Stomach (tissue), 8 donors: ENCODE measurements at regions not wholly inside any gene's neighbourhood (a gene's known extent, or its start where the extent isn't known, plus 50 kb on each side); places are given as distances from the start of the nearest gene placed in this dataset.

Source experiments
- DNase-seq, 2 donors: peaks; one replicate each; pipeline versions ENCODE4 v3.0.0 to v3.0.0-alpha.2; 2013 to 2019
- H3K27ac ChIP-seq, 5 donors: fragments of 200-600 bp in 4 of 5; sonication (generic) in 4 of 5; one replicate each; pipeline ENCODE4 v1.5.1; 2013 to 2019; ENCODE audit warnings: mild to moderate bottlenecking in 1 of 5, moderate library complexity in 1 of 5
- H3K27me3 ChIP-seq, 3 donors: fragments of 200-600 bp; sonication (generic); one replicate each; pipeline ENCODE4 v1.5.1; 2017 to 2019; ENCODE audit warnings: mixed run types in 1 of 3
- H3K36me3 ChIP-seq, 4 donors: fragments of 200-600 bp; sonication (generic); 1 replicate in 3 of 4; 2 replicates in 1 of 4; pipeline ENCODE4 v1.5.1; 2016 to 2019
- H3K4me1 ChIP-seq, 4 donors: fragments of 200-600 bp; sonication (generic); one replicate each; pipeline ENCODE4 v1.5.1; 2016 to 2019
- H3K4me3 ChIP-seq, 4 donors: fragments of 200-600 bp; sonication (generic) in 3 of 4; one replicate each; pipeline ENCODE4 v1.5.1; 2016 to 2019; ENCODE audit warnings: mild to moderate bottlenecking in 1 of 4
- H3K9me3 ChIP-seq, 4 donors: fragments of 200-600 bp; sonication (generic); one replicate each; pipeline ENCODE4 v1.5.1; 2016 to 2019
- EP300 ChIP-seq: sonication (generic); formaldehyde crosslinking; IDR thresholded peaks from one replicate; pipeline ENCODE4 v1.6.1; 2017; ENCODE audit warnings: antibody characterized with exemption
- POLR2A ChIP-seq, 4 donors: fragments of 450-650 bp; IDR thresholded peaks; one replicate each; pipeline ENCODE4 v1.6.1; 2016; ENCODE audit warnings: antibody characterized with exemption in 4 of 4, control low read depth in 2 of 4, mild to moderate bottlenecking in 1 of 4, moderate library complexity in 1 of 4
- POLR2AphosphoS5 ChIP-seq, 3 donors: sonication (generic); formaldehyde crosslinking; IDR thresholded peaks; one replicate each; pipeline ENCODE4 v1.6.1; 2016; ENCODE audit warnings: antibody characterized with exemption in 3 of 3
- WGBS, 5 donors: extraction: QIAGEN DNeasy Blood & Tissue Kit in 3 of 5; methylation state at CpG; one replicate each; pipeline versions ENCODE4 v1.1.5 to v1.1.7; 2013 to 2018; 5-methylcytosine and 5-hydroxymethylcytosine counted together
- intact Hi-C: fragments of 100-400 bp; cut with DNase I; formaldehyde crosslinking; loops from one replicate; pipeline ENCODE4 v1.15.1; 2023; ENCODE audit warnings: low total_unique reads
- TF ChIP-seq, protein P1 (sequence below), 7 experiments: fragments of 450-650 bp in 4 of 7; fragments of 200-600 bp in 3 of 7; sonication (generic) in 3 of 7; IDR thresholded peaks; one replicate each; pipeline ENCODE4 v1.5.1; 2016 to 2019; ENCODE audit warnings: antibody characterized with exemption in 7 of 7, control low read depth in 2 of 7, mild to moderate bottlenecking in 1 of 7
- donor health status: healthy with polysubstance abuse.
- donor health status: Bipolar disorder and iron deficiency.
- donor health status: healthy.

DNA sequence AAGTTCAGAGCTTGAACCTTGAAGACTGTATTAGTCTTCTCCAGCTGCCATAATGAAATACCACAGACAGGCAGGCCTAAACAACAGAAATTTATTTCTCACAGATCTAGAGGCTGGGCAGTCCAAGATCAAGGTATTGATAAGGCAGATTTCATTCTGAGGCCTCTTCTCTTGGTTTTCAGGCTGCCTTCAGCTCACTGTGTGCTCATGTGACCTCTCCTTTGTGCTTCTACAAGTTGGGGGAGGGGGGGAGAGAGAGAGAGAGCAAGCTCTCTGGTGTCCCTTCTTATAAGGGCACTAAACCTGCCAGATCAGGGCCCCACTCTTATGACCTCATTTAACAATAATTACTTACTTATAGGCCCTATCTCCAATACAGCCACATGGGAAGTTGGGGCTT, 102.6 kb upstream of the RSPO3 start:
- no peak overlapping the region for H3K27ac ChIP-seq
- H3K4me1 ChIP-seq, result no peaks in the 10 kb centered on the region
- intact Hi-C loops, result no loop called here
- TF ChIP-seq, protein P1, sequence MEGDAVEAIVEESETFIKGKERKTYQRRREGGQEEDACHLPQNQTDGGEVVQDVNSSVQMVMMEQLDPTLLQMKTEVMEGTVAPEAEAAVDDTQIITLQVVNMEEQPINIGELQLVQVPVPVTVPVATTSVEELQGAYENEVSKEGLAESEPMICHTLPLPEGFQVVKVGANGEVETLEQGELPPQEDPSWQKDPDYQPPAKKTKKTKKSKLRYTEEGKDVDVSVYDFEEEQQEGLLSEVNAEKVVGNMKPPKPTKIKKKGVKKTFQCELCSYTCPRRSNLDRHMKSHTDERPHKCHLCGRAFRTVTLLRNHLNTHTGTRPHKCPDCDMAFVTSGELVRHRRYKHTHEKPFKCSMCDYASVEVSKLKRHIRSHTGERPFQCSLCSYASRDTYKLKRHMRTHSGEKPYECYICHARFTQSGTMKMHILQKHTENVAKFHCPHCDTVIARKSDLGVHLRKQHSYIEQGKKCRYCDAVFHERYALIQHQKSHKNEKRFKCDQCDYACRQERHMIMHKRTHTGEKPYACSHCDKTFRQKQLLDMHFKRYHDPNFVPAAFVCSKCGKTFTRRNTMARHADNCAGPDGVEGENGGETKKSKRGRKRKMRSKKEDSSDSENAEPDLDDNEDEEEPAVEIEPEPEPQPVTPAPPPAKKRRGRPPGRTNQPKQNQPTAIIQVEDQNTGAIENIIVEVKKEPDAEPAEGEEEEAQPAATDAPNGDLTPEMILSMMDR (IDR thresholded peaks at IDR 0.05), result no peak
- TF ChIP-seq POLR2AphosphoS5 (IDR thresholded peaks at IDR 0.05), result no peak
- no peak for TF ChIP-seq EP300
- no peak for TF ChIP-seq POLR2A (IDR thresholded peaks at IDR 0.05)
- H3K36me3 ChIP-seq, result no peaks in the 10 kb centered on the region
- no peak overlapping the region for H3K4me3 ChIP-seq
- H3K9me3 ChIP-seq, result no peaks in the 10 kb centered on the region
- no peak for DNase-seq
- no peaks in the 10 kb centered on the region for H3K27me3 ChIP-seq

DNA sequence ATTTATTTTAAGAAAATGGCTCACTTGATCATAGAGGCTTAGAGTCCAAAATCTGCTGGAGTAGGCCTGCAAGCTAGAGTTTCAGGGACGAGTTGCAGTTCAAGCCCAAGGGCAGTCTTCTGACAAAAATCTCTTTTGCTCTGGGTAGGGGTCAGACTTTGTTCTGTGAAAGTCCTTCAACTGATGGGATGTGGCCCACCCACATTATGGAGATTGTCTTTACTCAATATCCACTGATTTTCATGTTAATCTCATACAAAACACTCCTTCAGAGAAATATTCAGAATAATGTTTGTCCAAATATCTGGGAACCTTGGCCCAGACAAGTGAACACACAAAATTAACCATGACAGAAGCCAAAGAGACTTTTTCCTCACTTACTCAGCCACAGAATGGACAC, 98.6 kb upstream of the RSPO3 start:
- Histone ChIP-seq H3K4me3 (no peak overlapping the region), H3K4me1 (peaks cover 6 to 23% (median 17%) of the 10 kb centered on the region in 4 donors), H3K27ac (no peak overlapping the region), H3K27me3 (no peaks in the 10 kb centered on the region), H3K9me3 (no peaks in the 10 kb centered on the region), H3K36me3 (no peaks in the 10 kb centered on the region)
- 75 to 89% (median 76%) methylated on average over 1 of the region's 1 CpG for WGBS, 5 donors
- DNase-seq, result no peak
- no peak for TF ChIP-seq POLR2AphosphoS5 (IDR thresholded peaks at IDR 0.05)
- TF ChIP-seq EP300, result no peak
- TF ChIP-seq POLR2A (IDR thresholded peaks at IDR 0.05), result no peak
- TF ChIP-seq, protein P1 (IDR thresholded peaks at IDR 0.05), result no peak
- intact Hi-C loops, result no loop called here

DNA sequence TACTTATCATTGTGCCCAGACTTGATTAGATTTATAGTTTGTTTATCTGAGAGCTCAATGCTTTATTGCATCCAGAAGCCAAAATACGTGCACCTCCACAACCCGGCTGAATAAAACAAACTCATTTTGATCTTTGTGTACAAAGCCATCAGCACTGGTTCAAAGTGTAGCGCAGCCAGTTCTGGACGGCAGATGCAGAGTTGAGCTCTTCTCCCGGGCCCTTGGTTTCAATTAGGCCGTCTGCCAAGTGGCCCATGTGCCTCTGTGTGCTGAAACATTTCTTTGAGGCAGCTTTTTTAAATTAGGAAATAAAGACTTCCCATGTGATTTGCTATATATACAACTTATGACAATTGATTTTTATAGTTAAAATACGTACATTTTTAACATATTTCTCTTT, 96.2 kb upstream of the RSPO3 start:
- Histone ChIP-seq H3K27ac (no peak overlapping the region), H3K36me3 (no peaks in the 10 kb centered on the region), H3K4me1 (peaks cover 6 to 30% (median 18%) of the 10 kb centered on the region in 4 donors), H3K9me3 (no peaks in the 10 kb centered on the region), H3K4me3 (no peak overlapping the region), H3K27me3 (no peaks in the 10 kb centered on the region)
- 15 to 31% (median 18%) methylated on average over 7 of the region's 7 CpGs for WGBS, 5 donors
- TF ChIP-seq EP300 (no peak), POLR2AphosphoS5 (IDR thresholded peaks at IDR 0.05) (no peak), POLR2A (IDR thresholded peaks at IDR 0.05) (no peak)
- TF ChIP-seq, protein P1 (IDR thresholded peaks at IDR 0.05), result no peak
- intact Hi-C loops, result no loop called here
- peak; percentile 72 to 76 for DNase-seq

DNA sequence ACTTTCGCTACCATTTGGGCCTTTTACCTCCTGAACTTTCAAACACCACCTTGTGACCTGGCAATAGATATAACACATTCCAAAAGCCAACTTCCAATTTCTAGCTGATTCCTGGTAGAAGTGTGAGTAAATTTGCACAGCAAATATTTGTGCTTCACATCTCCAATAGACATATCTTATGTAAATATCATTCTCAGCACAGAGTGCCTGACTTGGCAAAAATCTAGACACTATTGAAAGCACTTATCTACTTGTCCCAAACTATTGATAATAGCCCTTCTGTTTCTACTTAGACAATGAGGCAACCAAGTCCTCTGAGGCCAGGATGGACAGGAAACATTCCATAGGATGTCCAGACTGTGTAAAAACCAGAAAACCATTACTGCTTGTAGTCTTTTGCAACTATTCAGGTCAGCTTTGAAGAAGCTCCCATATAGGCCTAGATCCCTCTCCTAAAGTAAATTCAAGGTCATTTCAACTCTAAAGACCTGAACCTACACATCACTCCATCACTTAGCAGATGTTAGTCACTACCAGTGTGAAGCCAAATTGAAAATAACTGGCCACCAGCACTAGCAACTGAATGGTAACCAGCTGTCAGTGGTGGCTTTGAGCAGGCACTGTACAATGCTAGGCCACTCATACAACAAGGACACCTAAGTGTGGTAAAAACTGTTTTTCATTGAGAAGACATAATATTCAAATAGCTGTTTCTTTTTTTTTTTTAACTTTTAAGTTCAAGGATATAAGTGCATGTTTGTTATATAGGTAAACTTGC, 95.3 kb upstream of the RSPO3 start:
- 37 to 46% (median 42%) methylated on average over 1 of the region's 1 CpG for WGBS, 5 donors
- no peaks in the 10 kb centered on the region for H3K9me3 ChIP-seq
- DNase-seq, result no peak
- peaks cover 6 to 30% (median 18%) of the 10 kb centered on the region in 4 donors for H3K4me1 ChIP-seq
- TF ChIP-seq POLR2AphosphoS5 (IDR thresholded peaks at IDR 0.05), result peak in 1 of 3 donors; percentile 51
- TF ChIP-seq EP300, result no peak
- H3K27ac ChIP-seq, result no peak overlapping the region
- no peaks in the 10 kb centered on the region for H3K27me3 ChIP-seq
- intact Hi-C loops, result no loop called here
- H3K4me3 ChIP-seq, result no peak overlapping the region
- H3K36me3 ChIP-seq, result no peaks in the 10 kb centered on the region

DNA sequence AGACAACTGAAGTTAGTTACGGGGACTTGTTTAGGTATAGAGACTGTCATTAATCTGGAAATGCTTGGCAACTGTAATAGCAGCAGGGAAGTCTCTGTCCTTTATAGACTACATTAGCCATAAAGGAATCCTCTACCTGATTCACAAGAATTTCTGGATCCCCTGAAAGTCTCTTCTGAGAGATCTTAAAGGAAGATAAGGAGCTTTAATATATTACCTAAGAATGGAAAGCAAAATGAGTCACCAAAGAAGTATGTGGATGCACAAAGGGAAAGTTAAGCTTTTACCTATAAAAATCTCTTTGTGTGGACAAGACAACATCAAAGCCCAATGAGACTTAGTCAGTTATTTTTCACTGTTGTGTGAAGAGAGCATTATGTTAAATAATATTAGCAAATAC, 92.2 kb upstream of the RSPO3 start:
- TF ChIP-seq POLR2A (IDR thresholded peaks at IDR 0.05) (no peak), POLR2AphosphoS5 (IDR thresholded peaks at IDR 0.05) (no peak), EP300 (no peak)
- TF ChIP-seq, protein P1 (IDR thresholded peaks at IDR 0.05), result no peak
- no peaks in the 10 kb centered on the region for H3K27me3 ChIP-seq

More for the DNA sequence above, 92.2 kb upstream of the RSPO3 start:
- H3K36me3 ChIP-seq, result no peaks in the 10 kb centered on the region
- no peaks in the 10 kb centered on the region for H3K9me3 ChIP-seq
- 83 to 100% (median 90%) methylated on average over 1 of the region's 1 CpG for WGBS, 5 donors
- H3K27ac ChIP-seq, result no peak overlapping the region
- intact Hi-C loops, result no loop called here
- H3K4me1 ChIP-seq, result peaks cover 6 to 30% (median 18%) of the 10 kb centered on the region in 4 donors
- no peak overlapping the region for H3K4me3 ChIP-seq
- DNase-seq, result no peak
